HG03521 (cell line): ENCODE measurements at regions not wholly inside any gene's neighbourhood (a gene's known extent, or its start where the extent isn't known, plus 50 kb on each side); places are given as distances from the start of the nearest gene placed in this dataset.

Experiments used
- ATAC-seq: cut with Tn5 transposase; IDR thresholded peaks from one replicate; pipeline ENCODE4 v1.9.1; 2021; ENCODE audit warnings: mild to moderate bottlenecking, moderate library complexity; ENCODE audit not compliant: unreplicated experiment

DNA sequence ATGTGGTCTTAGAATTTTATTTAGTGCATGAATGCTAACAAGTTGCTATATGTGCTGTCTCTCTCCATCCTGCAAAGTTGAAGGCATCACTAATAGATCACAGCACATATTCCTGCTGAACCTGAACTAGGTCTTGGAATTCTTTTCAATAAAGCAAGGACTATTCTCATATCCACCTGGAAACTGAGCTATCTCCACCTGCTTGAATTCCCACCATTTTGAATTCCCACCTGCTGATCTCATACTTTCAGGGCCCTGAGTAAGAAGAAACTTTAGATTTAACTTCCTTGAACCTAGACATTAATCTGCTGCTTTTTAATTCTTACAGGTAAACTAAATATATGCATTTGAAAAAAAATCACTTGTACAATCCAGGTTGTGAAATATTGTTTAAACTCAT is 445.3 kb upstream of the CCL2 start:
- ATAC-seq = no peak

DNA sequence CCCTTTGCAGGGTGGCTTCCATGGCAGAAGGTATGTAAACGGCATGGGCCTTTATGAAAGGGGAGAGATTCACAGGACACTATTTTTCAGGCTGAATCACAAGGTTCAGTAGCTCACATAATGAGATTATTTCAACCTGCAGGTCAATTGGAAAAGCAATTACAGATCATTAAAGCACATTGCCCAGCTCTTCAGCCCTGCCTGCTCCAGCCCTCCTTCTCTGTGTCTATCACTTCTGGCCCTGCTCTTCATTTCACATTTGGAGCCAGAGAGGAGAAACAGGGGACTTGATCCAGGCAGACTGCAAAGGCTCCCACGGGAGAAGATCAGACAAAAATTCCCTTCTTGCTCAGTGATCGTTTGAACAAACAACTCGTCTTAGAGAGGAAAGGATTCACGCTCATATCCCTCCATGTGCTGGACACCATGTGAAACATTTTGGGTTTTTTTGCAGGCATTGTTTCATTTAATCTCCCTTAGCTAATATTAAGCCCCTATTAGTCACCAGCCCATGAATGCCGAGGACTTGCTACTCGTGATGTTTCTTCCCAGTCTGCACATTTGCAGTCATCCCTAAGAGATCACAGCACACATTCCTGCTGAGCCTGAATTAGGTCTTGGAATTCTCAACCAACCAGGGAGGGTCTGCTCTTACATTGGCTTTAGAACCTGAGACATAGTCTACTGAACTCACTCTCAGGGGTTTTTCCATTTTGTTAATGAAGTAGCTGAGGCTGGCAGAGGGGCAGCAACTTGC is 443.9 kb upstream of the CCL2 start:
- no peak for ATAC-seq

DNA sequence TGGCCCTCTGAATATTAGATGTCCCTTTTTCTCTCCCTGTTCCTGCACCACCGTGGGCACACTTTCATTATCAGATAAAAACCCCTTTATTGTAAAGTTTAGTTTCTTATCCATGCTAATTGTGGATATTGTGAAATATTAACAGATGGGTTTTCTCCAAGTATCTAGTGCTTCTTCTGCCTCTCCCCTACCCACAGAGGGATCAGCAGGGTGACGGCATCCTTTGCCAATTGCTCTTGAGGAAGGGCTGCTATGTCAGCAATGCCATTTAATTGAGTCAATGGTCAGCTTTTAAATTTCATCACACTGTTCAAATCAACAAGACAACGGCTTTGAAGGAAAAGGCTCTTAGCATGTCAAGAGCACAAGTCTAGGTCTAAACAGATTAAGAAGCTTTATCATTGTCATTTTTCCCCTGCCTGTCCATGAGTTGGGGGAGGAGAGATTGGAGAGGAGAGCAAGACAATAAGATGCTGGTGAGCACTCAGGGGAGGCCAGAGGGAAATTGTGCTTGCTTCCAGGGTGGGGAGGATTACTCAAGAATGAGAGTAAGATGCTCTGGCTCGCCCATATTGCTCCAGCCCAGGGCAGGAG is 443.0 kb upstream of the CCL2 start:
- no peak for ATAC-seq

DNA sequence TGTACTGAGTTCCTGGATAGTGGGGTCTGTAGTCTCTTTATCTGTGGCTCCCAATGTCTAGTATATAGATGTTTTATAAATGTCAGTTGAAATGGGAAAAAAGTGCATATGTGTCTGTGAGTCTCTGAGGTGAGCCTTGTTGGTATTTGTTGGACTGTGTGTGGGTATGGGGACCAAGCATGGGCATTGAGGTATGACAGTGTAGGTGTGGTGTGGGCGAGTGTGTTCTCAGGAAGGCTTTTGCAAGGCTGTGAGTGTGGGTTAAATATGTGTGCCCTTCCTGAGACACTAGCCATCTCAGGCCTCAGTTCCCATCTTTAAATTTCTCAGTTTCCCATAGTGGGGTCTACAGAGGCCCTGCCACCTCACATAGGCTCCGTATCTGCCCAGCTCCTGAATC is 440.2 kb upstream of the CCL2 start:
- ATAC-seq = no peak

DNA sequence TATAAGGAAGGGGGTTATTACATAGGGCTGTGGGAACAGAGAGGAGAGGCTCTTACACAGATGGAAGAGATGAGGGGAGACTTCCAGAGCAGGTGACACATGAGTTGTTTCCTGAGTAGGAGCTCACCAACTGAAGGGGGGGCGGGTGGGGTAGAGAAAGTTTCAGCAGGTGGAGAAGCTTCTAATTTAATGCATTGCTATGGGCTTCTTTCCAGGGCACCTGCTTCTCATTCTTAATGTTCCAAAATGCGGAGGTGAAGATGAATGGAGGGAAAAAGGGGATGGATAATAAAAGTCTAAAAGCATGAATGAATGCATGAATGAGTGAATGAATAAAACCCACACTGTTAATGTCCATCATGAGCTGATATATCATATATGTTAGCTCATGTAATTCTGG is 439.0 kb upstream of the CCL2 start:
- no peak for ATAC-seq

DNA sequence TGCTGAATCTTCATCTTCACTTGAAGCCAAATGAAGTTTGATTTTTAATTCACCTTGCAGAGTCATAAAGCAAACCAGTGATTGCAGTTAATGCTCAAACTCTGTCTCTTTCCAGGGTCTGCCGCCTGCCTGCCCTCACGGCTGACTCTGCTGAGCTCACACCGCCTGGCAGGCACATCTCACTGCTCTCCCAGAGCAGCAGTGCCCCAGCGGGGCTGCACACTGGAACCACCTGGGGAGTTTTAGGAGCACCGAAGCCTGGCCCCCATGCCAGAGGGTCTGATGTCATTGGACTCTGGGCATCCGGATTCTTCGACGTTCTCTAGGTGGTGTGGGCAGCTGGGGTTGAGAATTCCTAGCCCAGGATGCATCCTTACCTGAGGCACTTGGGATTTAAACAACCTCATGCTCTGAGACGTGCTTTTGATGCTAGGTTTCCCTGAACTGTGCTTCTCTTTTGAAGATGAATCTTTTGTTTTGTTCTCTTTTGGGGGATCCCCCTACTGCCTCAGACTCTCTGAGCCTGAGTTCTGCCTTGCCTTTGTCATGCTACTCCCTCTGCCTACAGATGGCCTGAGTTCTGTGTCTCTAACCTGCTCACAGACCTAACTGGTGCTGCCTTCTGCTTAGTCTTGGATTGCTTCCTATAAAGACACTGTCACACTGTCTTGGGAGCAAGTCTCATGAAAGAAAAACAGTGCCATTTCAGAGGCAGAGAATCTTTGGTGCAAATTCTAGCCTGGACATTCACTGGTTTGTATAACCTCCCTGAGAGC is 438.1 kb upstream of the CCL2 start:
- no peak for ATAC-seq

DNA sequence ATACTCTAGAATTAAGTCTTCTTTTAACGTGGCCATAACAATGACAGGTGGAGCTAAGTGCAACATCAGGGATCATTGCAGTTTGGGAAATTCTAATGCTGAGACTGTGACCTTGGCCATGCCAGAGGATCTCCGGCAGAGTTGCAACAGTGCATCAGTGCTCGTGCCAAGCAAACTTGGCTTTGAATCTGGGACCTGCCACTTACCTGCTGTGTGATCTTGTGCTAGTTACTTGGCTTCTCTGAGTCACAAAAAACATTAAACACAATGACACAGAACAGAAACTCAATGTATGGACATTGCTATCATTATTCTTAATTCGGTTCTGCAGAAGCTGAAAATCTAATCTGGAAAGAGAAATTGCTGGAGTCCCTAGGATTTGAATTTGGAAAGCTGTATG is 435.5 kb upstream of the CCL2 start:
- no peak for ATAC-seq

DNA sequence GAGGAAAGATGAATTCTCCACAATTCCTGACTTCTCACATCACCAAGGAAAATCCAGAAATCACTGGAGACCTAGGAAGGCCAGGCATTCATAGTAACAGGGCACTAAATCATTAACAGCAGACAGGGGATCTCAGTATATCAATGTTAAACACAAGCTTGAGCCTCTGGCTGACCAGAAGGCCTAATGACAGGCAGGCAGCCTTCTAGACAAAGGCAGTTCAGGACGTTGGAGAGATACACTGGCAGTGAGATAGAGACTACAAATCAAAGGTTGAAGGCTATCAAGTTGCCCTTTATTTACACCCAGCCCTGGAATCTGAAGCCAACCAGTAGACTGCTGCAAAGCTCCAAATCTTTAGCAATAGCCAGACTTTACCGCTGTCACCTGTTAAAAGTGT is 422.8 kb upstream of the CCL2 start:
- no peak for ATAC-seq

DNA sequence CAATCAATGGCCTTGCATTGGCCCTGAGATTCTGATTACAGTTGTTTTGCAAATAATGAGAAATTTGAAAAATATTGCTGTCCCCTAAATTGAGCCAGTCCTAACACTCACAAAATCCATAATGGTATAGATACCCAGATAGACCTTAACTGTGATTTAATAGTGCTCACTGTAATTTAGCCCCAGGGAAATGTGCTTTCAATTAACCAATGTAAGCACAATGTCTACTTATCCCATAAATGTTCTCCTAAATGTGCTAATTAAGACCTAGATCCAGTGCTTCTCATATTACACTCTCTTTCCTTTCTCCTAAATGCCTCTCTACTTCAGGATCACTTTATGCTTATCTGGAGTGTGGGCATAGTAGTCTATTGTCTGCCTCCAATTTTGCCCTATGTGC is 417.8 kb upstream of the CCL2 start:
- no peak for ATAC-seq

DNA sequence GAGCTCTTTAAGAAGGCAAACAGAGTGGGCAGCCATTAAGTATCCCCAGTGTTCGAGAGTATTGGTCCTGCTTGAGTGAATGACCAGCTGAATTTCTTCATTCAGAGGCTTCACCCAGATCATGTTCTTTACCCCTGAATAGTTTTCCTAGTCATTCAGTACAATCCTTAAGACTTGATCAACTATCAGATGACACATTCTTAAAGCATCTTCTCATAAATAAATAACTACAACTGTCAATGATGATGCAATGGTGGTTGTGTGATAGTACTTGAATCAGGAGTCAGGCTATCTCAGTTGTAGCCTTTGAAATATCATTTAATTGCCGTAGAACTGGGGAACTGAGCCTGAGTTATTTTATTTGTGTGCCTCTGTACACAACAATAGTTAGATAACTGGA is 416.8 kb upstream of the CCL2 start:
- no peak for ATAC-seq

DNA sequence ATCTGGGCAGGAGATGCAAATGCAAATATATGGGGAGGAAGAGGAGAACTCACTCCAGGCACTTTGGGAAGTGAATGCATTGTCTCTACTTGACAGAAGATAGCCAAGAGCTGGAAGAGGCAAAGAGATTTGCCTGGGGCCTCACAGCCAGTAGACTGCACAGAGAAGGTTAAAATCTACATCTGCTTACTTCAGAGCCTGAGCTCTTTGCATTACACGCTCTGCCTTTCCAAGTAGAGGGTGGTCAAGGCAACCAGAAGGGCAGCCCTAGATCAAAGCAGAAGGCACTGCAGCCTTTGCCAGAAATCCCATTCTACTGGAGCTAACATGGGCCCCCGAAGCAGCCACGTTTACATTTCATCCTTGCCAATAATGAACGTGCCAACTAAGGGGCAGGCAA is 407.2 kb upstream of the CCL2 start:
- no peak for ATAC-seq

DNA sequence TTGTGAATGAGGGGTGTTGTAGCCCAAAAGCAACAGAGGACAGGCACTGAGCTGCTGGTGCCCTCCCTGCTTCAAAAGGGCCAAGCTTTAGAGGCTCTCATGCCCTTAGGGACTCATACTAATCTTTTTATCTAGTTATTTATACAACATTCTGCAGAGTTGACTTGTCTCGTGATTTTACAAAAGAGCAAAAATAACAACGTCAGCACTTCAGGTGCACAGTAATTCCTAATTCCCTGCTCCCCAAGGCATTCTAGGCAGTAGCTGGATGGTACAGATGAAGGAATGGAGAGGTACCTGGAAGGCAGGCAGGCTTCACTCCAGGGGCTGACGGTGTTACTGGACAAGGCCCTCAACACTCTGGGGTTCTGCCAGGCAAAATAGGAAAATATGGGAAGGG is 406.7 kb upstream of the CCL2 start:
- ATAC-seq = no peak

DNA sequence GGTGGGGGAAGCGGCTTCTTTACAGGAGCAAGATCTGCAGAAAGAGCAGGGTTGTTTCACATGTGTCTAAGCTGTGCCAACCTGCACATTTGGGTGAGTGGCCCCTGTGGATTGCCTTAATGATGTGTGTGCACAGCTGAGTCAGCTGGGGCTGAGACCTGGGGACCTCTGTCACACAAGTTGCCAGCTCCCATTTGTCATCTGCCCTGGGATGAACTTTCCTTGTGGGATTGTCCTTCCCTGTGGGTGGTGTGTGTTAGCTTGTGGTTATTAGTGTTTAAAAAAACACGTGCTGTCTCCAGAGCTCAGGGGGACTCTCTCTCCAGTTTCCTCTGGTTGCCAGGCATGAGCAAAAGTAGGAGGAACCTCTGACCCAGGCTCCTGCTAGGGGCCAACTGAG is 400.5 kb upstream of the CCL2 start:
- no peak for ATAC-seq

DNA sequence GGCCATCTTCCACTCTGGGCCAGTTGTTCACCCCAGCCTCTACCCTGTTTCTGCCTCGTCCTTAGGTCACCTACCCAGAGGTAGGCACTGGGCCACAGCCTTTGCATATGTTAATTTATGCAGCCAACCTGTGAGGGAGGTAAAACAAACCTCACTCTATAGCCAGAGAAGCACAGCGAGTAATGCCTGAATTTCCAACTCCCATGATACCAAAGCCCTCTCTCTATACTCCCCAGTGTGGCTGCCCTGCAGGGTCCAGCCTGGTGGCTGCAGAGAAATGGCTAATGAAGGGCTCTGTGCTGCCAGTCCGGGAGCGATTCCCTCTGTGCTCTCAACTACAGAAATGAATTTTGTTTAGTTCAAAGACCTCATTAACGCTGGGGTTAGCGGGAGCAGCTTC is 397.0 kb upstream of the CCL2 start:
- ATAC-seq = no peak

DNA sequence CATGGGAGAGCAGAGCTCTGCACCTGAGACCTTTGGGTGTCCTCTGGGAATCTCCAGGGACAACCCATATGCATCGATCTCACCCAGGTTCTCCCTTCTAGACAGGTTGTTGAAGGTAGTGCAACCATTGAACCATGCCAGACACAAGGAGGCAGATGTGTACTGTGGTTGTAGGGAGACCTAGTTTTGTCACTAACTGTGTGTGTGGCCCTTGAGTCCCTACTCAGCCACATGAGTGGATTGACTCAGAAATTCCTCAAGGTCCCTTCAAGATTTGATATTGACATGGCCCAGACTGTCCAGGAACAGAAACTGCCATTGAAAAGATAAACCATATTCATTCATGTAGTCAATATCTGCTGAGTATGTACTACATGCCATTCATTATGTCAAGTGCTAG is 396.4 kb upstream of the CCL2 start:
- ATAC-seq = no peak

DNA sequence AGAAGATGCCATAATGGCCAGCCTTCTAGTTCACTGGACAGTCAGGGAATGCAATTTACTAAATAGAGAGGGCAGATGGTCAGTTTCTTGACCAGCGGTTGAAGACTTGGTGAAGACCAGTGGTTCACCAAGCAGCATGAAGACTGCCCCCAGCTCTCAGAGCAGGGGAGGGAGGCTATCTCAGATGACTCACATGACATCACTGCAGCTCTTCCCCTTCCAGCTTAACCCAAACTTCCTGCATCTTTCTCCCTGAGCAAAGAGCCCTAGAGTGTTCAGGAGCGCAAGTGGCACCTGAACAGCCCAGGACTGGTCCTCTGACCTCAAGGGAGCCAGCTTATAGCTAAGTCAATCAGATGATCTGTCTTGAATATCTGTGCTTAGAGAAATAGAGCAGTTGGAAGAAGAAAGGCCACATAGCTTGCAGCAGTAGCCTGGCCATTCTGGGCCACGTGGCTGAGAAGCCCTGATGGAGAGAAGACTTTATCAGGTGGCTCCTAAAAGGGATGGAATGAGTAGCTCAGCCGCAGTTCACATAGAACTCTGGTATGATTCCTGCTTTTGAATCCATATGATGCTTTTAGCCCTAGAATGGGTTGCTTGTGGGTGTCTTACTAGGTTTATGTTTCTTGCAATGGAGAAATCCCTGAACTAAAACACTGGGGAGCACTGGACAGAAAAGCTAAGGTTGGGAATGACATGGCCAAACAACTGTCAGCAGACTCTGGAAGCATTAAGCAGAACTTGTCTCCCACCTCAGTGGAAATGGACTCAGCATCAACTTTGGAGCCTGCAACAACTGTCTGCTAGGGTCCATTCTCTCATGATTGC is 392.1 kb upstream of the CCL2 start:
- no peak for ATAC-seq

DNA sequence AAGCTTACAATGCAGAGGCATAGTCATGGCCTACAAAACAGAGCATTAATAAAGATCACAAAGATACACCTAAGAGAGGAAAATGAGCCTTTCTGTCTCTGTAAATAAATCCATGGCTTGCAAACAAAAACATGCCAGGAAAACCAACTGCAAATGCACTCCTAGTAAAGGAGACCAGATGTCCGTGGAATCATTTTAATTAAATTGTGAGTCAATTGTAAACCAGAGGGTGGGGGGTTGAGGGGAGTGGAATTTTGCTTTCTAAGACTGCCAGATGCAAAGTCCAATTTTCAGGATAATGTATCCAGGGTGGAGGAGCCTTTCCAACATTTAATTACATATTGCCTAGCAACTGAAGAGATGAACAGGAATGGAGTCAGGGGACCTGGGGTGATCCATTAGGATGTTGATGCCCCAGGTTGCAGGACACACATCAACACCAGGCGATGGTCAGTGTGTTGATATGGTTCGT is 390.3 kb upstream of the CCL2 start:
- no peak for ATAC-seq

DNA sequence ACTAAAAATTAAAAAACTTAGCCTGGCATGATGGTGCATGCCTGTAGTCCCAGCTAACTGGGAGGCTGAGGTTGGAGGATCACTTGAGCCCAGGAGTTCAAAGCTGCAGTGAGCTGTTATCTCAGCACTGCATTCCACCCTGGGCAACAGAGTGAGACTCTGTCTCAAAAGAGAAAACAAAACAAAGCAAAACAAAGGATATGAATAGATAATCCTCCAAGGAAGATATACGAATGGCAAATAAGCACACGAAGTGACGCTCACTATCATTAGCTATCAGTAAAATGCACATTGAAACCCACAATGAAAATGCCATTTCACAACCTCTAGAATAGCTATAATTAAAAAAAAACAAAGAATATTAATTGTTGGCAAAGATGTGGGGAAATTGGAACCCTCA is 386.2 kb upstream of the CCL2 start:
- no peak for ATAC-seq

DNA sequence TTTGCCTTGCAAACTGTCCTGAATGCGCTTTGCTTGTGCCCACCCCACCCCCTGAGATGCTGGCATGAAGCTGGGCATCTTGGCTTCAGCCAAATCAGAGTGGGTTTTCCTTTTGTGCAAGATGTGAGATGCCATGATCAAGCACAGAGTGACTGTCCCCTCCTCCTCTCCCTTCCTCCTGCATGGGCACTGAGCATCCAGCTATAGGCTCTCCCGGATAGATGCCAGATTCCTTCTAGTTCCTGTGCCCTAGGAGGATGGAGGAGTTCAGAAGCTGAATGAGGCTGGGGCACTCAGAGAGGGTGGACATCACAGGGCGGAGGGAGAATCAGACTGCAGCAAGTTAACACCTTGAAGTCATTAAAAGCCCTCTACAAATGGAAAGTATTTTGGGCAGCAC is 384.1 kb upstream of the CCL2 start:
- ATAC-seq = no peak

DNA sequence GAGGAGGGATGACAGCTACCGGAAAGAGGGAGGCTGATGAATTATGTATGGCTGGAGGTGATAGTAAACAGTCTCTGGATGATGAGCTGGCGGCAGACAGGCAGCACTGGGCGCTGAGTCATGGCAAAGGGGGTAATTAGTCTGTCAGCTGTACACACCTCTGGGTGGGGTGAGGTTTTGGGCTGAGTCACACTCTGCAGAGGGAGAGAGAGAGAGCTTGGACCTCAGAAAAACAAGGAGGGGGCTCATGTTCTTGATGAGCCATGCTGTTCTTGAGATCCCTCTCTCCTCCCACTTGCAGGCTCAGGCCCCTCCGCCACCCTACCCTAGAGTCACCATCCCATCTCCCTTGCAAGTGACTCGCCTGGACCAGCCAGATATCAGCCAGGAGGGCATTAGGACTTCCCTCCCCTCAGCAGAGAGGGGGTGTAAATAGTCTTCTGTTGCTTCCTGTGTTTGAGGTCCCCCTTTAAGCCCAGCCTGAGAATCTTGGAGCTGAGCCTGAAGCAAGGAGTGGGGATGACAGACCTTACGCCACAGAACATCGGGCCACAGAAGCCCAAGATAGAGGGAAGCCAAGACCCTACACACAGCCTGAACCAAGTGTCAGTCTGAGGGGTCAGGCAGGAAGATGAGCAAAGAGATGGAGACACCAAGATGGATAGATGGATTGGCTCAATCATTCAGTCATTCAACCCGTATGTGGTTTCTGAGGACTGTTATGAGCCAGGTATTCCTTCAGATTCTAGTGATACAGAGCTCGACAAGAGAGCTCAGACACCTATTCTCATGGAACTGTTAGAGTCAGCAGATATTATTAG is 383.2 kb upstream of the CCL2 start:
- ATAC-seq = no peak
